Left lobe of liver (tissue), 2 donors: ENCODE measurements at regions not wholly inside any gene's neighbourhood (a gene's known extent, or its start where the extent isn't known, plus 50 kb on each side); places are given as distances from the start of the nearest gene placed in this dataset.
"Not testable (repeated sequence)": the region's sequence is repeated elsewhere in the genome, so short reads cannot be mapped to it uniquely, and the experiment has no call there.

Source experiments
- ATAC-seq: fragments of 200-7000 bp; cut with Tn5 transposase; one replicate; pipeline ENCODE4 v1.9.1; 2020; ENCODE audit warnings: mild to moderate bottlenecking, moderate library complexity
- DNase-seq: peaks from one replicate; pipeline ENCODE4 v3.0.0-alpha.2; 2020; ENCODE audit warnings: low spot score
- donor health status: DM: no; HTN: no; CAD: no; lungs with moderate emphysema.
- donor health status: DM: no; HTN: yes; CAD: no.

DNA sequence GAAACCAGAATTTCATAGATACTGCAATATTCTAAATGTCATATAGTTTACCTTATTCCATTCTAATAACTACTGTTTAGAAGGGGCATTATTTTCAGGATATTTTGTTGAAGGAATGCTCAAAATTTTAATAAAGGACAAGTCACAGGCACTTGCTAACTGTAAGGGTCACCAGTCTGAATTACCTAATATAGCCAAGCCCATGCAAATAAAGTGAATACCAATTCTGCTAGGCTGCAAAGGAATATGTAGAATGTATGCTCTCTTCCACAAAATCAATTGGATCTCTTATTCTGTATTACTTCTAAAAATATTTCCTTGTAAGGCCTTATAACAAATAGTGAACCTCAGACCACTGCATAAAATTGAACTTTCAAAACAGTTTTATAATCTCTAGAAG lies 52.3 kb upstream of the FAT4 start:
- no peak for ATAC-seq
- DNase-seq: no peak

DNA sequence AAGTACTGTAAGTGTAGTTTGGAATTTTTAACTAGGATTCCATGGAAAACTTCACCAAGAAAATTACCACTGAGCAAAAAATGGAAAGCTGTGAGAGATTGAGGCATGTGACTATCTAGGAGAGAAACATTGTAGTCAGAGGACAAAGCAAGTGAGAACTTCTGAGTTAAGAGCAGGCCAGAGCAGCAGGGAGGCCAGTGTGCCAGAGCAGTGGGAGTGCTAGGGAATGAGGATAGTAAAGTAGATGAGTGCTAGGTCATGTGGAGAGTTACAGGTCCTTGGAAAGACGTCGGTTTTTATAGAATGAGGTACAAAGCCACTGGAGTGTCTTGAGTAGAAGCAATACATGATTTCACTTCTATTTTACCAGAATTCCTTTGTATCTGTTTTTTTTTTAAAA lies 52.7 kb upstream of the FAT4 start:
- no peak for ATAC-seq
- no peak for DNase-seq

DNA sequence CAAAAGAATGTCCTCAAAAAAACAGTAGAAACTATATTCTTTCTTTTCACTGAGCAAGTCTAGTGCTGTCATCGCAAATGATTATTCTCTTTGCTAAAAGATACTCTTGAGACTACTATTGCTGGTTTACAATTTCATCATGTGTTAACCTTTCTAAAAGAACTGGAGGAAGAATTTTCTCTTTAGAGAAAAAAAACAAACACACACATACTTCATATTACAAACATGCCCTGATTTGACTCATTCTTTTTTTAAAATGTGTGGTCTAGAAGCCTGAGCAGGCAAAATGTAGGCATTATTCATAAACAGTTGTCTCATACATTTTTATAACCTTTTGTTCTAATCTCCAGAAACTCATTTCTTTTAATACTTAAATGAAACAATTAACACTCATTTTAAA lies 60.6 kb upstream of the FAT4 start:
- ATAC-seq (no peak), DNase-seq (no peak)

- DNase-seq (no peak), ATAC-seq (no peak)
Observed at GRCh38 chr4:125244848-125245450, 69.8 kb upstream of the FAT4 start.

DNA sequence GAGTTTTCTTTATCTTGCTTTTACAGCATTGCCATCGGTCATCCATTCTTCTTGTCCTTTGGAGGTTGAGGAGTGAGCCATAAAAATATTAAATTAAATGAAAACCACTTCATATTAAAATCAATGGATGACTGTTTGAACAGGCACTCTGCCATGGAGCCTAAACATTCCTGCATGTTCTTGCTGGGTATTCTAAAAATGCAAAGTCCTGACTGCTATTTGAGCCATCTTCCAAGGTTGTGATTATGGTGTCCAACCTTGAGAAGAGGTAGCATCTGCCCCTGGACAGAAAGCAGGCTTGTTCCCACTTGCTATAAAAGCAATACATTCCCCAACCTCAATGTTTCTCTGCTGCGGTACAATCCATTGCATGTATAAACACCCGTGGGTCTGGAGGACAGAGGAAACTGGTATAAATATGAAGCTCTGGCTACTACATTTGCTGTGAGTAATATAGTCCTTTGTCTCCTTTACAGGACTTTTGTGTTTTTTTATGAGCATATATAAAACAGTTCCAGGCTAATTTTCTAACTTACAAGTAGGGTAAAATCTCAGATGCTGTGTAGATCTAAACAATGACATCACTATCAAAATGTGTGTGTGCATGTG lies 70.9 kb upstream of the FAT4 start:
- ATAC-seq (no peak), DNase-seq (no peak)

DNA sequence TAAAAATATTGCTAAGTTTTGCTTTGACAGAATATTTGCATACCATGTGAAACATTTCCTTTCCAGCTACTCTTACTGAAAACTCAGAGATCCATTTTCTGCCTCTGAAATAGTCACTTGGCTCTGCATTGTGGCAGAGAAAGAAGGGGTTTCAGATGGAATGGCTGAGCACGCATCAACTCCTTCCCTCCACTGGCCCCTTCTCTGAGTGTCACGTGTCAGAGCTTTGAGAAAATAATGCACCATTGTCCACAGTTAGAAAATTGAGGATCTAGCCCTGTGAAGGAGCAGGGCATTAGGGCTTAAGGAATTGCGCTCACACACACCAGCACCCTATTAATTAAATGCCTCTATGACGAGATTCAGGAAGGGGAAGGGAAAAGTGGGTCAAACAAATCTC lies 78.8 kb upstream of the FAT4 start:
- no peak for DNase-seq
- ATAC-seq: no peak

DNA sequence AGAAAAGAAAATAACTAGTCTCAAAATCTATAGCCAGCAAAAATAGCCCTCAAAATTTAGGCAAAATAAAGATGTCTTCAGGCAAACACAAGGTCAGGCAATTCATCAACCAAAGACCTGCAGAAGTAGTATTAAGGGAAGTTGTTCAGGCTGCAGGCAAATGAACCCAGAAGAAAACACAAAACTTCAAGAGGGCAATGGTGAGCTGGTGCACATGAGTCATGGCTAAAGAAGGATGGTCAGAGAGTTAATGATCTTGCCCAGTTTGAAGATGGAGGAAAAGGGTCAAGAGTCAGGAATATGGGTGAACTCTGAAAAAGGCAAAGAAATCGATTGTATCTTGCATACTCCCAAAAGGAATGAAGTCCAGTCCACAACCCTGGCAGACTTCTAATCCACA lies 83.1 kb upstream of the FAT4 start:
- no peak for DNase-seq
- no peak for ATAC-seq

GRCh38 chr4:125229596-125230058 lies 85.1 kb upstream of the FAT4 start:
- ATAC-seq (no peak), DNase-seq (no peak)

DNA sequence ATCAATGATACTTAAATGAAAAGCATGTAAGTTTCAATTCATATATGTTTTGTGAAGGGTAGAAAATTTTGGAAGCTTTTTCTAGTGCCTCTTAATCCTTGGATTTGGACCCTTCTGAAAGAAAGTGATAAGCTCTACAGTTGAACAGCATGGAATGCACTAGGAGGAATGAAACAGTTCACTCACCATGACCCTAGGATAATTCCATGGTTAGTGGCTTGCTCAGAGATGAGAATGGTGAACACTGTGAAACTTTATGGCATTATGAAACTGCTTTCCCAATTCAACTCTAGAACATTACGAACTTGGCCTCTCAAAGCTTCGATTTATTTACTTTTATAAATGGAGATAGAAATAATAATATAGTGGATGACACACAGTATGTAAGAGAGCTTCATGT lies 88.9 kb upstream of the FAT4 start:
- no peak for DNase-seq
- no peak for ATAC-seq

- no peak for DNase-seq
- no peak for ATAC-seq
Observed at GRCh38 chr4:125200556-125200955, 114.2 kb upstream of the FAT4 start.

DNA sequence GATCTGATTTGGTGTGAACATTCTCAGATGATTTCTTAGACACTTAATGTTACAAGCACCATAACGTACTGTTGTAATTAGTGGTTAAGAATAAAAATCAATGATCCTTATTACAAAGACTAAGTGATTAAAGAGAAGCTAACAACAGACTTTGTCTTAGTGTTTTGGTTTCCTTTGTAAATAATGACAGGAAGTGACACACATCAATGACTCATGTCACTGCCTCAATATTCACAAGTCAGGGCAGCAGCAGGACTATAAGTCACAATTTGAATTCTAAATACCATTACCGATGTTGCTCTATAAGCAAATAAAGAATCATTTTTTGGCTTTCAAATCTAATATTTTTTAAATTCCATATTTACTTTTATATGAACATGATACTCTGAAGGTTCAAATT lies 115.8 kb upstream of the FAT4 start:
- DNase-seq (no peak), ATAC-seq (no peak)

DNA sequence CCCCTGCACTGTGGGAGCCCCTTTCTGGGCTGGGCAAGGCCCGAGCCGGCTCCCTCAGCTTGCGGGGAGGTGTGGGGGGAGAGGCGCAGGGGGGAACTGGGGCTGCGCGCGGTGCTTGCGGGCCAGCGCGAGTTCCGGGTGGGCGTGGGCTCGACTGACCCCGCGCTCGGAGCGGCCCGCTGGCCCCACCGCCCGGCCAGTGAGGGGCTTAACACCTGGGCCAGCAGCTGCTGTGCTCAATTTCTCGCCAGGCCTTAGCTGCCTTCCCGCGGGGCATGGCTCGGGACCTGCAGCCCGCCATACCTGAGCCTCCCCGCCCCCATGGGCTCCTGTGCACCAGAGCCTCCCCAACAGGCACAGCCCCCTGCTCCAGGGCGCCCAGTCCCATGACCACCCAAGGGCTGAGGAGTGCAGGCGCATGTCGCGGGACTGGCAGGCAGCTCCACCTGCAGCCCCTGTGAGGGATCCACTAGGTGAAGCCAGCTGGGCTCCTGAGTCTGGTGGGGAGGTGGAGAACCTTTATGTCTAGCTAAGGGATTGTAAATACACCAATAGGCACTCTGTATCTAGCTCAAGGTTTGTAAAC lies 122.8 kb upstream of the FAT4 start:
- ATAC-seq, DNase-seq: not testable (repeated sequence)

DNA sequence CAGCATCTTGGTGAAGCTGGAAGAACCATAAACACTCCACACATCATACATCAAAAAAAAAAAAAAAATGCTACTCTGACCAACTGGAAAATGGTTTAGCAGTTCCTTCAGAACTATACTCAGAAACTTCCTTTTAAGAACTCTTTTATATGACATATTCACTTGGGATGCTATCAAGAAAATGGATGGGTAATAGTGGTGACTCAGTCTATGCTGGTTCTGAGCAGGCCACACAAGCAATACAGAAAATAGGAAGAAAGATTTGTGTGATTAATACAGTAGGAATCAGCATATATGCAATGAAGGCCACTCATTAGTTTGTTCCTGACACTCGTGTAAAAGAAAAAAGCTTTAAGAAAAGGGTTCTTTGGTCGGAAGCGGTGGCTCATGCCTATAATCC lies 123.5 kb upstream of the FAT4 start:
- ATAC-seq: no peak

DNA sequence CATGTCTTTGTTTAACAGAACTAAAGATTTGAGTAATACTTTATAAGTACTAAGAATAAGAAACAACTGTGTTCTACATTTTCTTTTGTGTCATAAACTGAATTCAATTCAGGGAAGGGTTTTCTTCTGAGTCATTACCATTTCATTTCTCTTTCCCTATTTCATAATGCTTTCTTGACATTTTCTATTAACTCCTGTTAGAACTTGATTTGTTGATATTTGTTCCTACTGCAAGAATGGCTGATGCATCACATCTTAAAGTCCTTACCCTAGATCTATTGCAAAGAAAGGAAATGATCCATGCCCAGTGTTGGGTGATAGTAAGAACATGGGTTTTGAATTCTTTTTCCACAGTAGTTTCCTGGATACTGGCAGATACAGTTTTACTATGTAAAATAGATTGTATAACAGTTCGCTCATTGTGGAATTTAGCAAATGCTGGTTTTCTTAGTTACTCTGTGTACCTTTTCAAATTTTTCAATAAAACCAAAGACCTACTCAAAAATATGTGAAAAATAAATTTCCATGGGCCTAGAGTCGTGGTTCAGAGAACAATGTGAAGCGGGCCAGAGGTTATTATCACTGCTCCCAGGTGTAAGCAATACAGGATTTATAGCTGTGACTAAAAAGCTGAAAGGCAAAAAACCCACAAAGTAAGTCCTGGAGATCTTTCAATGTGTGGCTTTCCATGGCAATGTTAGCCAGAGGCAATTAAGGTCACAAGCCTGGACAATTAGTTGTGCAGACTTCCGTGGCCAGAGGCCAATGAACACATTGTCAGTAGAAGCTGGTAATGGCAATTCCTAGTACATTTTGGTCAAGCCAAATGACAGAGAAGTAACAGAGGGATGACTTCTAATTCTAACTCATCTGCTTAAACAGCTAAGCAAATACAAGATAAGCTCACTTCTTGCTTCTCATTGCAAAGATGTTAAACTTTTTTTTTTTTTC lies 127.3 kb upstream of the FAT4 start:
- no peak for DNase-seq
- ATAC-seq: no peak

More for the DNA sequence above, 123.5 kb upstream of the FAT4 start:
- DNase-seq: no peak

DNA sequence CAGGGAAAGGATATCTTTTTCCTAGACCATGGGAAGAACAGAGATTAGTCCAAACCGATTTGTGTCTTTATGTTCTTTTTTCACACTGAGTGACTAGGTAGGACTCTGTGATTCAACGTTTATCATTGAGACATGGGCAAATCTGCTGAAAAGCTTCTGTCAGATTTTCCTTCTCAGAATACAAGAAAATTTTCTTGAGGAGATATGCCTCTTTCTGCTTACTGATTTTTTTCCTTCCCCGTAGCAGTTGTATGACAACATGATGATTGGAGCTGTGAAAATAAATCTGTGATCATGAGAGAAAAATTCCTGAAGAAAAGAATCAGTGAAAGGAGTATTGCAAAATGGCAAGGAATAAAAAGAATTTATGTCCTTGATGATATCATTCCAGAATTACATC lies 130.6 kb upstream of the FAT4 start:
- DNase-seq (no peak), ATAC-seq (no peak)

DNA sequence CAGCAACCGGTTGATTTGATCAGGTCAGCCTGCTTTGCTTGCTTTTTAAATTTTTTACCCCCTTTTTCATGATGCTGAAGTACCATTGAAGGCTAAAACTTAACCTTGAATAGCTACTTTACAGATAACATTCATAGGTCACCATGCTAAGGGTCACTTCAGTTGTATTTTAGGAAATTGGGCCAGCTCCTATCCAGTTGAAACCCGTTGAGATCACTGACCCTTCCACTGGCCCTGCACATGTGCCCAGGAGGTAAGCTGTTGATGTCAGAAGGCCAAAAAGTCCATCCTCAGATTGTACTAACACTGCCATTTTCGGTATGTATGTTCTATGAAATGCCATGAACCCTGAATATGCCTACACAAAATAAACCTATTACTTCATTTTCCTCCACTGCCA lies 133.0 kb upstream of the FAT4 start:
- DNase-seq: no peak
- no peak for ATAC-seq

DNA sequence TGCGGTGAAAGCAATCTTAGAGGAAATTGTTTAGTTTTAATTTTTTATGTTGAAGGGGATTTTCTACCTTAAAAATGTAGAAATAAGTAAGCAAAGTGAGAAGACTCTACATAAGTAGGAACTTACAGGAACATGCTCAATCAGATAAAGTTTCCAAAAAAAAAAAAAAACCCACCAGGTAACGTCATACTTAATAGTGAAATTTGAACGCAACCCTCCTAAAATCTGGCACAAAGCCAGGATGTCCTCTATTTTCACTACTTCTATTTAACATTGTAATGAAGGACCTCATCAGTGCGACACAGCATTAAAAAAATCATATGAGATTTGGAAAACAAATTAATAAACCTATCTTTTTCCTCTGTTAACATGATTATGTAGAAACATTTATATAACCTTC lies 135.0 kb upstream of the FAT4 start:
- DNase-seq: no peak
- no peak for ATAC-seq

GRCh38 chr4:125169192-125169591 lies 145.6 kb upstream of the FAT4 start:
- DNase-seq (no peak), ATAC-seq (no peak)

GRCh38 chr4:125168531-125168930 lies 146.2 kb upstream of the FAT4 start:
- ATAC-seq (no peak), DNase-seq (no peak)

DNA sequence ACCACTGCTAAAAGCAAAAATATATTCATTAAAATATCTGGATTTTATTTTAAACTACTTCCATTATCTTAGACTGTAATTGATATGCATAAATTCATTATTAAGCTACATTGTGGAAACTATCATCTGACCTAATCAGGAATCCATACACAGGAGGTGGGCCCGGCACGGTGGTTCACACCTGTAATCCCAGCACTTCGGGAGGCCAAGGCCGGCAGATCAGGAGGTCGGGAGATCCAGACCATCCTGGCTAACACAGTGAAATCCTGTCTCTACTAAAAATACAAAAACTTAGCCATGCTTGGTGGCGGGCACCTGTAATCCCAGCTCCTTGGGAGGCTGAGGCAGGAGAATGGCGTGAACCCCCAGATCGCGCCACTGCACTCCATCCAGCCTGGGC lies 148.7 kb upstream of the FAT4 start:
- DNase-seq, ATAC-seq: not testable (repeated sequence)

DNA sequence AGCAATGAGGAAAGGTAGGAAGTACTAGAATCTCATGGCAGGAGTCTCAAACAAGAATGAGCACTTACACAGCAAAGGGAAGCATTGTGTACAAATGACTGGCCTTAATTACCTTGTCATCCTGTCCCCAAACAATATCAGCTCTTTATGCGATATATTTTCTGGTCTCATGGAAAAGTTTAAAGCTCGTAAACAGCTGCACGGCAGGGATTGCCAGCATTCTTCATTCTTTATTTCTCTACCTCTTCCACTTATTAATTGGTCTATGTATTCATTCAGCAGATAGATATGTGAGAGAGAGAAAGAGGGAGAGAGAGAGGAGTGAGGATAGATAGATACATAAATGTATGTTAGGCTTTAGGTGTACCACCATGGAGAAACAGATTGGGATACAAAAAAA lies 155.8 kb upstream of the FAT4 start:
- ATAC-seq (no peak), DNase-seq (no peak)

- no peak for ATAC-seq
- DNase-seq: no peak
Observed at GRCh38 chr4:125155251-125155650, 159.5 kb upstream of the FAT4 start.
